NCI-H146 (cell line): ENCODE measurements at regions not wholly inside any gene's neighbourhood (a gene's known extent, or its start where the extent isn't known, plus 50 kb on each side); places are given as distances from the start of the nearest gene placed in this dataset.

Source experiments
- DNase-seq: peaks from one replicate; lab custom pipeline; 2025; lab: John Stamatoyannopoulos, UW

DNA sequence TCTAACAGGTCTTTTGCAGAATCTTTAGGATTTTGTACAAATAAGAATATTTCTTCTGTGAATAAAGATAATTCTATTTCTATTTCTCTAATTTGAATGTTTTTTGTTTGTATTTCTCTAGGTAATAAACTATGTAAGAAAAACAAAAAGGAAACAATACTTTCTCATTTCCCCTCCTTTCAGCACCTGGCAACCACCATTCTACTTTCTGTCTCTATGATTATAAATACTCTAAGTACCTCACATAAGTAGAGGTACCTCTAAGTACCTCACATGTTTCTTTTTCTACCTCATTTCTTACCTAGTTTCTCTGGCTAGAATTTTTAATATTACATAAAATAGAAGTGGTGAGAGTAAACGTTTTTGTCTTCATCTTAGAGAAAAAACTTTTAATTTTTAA, 550.0 kb downstream of the EPHA5 start:
- DNase-seq, result no peak

DNA sequence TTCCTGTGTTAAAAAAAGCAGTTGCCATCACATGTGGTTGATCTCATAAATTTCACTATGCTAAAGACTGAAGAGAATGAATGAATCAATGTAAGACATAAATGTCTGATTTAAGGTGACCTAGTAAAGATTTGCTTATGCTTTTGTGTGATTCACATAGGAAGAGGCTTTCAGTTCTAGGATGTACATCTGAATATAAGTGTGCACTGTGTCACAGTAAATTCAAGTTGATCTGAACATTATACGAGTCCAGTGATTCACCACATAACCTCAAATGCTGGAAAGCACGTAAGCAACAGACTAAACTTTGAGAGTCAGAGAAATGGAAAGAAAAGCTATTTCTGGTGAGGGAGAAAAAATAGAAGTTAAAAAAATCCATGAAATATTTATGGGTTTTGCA, 567.9 kb downstream of the EPHA5 start:
- DNase-seq, result no peak

DNA sequence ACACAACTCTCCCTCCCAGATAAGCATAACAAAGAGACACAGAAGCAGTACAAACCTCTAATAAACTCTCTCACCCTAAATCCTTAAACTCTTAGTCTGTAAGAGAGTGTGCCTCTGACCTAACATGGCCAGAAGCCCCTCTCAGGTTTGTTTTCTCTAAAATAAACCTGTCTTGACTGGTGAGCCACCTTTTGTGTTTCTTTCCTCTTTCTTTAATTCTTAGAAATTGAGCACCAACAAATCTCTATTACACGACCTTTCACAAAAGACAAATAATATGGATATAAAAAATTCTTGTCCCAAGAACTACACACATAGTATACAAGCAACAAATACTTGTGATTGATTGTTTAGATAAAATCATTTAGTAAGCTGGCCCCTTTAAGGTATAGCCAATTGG, 573.7 kb downstream of the EPHA5 start:
- DNase-seq, result no peak

DNA sequence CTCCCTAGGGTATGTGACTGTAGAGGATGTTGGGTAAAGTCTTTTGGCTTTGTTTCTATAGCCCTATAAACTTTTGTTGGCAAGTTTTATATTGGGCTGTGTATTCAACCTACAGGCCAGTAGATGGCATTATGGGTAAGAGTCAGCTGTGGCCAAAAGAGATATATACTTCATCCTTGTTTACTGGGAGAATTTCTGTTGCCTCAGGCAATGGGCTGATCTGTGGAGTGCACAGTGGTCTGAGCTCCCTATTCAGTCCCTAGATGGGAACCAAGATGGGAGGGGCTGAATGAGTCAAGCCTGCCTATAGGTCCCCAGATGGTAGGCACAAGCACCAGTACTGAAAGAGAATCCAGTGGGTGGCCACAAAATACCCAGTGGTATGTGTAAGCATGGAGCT, 580.6 kb downstream of the EPHA5 start:
- peak; percentile 25 for DNase-seq

DNA sequence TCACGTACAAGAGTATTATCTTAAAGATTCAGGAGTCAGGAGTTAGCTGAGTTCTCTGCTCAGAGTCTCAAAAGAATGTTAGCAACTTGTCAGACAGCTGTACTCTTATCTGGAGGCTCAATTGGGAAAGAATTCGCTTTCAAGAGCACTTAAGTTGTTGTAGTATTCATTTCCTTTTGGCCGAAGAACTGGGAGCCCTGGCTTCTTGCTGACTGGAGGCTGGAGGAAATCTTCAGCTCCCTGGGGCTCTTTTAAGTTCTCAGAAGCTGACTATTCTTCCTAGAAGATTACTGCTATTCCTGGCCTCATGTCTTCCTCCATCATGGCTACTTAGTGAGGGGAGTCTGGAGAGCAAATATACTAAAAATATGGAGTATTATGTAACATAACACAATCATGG, 587.2 kb downstream of the EPHA5 start:
- DNase-seq, result no peak

DNA sequence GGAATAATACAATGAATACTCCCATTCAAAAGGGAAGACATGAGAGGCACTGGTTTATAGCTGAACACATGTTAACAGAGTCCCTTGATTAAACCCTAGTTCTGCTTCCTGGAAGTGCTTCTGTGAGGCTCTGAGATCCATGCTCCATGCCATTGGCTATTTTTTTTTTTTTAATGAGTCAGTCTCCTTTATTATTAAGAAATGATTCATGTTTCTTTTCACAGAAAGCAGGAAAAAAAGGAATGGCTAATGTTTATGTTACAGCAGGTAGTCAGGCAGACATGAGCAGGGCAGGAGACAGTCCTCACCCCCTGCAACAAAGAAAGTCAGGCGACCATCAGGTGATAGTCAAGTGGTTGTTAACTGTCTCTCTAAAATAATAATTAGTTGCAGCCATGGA, 598.7 kb downstream of the EPHA5 start:
- no peak for DNase-seq

DNA sequence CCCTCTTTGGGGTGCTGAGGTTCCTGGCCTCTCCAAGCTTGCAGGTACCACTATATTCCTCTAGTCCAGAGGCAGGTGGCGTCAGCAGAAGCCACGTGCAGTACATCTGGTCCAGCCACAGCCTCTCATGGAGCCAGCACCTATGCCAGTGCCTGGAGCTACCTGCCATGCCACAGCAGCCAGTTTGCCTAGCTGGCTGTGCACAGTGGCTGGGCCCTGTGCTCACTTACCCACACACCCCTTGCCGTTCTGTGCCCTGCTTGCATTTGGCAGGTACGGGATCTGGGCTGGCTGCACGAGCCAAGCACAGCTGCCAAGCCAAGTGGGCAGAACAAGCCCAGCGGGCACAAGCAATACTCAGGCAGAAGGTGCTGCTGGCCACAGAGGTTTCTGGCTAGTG, 601.1 kb downstream of the EPHA5 start:
- no peak for DNase-seq

DNA sequence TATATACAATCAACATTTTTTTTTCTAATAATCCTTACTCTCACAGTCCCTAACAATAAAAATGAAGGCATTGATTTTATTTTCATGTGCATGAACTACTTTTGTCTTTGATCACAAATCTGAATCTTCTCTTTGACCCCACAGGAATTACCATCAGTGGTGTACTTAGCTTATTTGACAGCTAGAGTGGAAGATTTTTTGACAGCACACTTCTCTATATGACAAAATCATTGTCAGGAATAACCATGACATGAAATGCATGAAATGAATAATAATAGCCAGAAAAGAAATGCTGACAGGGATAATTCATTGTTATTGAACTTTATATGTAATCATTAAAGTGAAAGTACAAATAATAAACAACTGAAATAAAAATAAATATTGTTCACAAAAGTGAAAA, 604.2 kb downstream of the EPHA5 start:
- no peak for DNase-seq

DNA sequence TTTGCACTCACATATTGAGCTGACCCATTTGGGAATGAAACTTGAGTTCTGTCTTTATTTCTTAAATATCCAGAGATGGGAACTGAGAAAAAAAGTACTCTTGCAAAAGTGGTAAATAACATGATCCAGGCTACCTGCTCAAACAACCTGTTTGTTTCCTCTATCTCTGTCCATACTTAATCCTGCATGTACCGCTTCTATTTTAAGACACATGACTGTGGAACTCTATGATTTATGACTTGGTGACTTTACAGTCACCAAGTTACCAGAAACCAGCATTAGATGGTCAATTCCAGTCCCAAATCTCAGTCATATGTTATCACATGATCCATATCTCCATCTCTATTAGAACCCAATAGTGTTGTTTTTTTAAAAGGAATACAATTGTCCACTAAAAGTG, 606.7 kb downstream of the EPHA5 start:
- no peak for DNase-seq

DNA sequence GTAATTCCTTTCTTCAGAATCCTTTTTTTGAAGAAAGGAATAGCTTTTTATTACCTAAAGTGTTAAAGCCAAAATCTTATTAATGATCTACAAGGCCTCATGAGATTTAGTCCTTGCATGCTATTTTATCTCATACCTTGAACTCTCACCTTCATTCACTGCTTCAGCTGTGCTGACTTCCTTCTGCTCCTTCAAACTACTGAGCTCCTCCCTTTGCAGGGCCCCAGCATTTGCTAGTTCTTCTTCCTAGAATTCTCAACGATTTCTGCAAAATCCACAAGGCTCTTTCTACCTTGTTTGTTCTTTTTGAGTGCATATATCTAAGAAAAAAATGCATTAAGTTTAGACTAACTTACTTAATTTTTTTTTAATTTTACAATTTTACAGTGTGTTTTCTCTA, 619.5 kb downstream of the EPHA5 start:
- no peak for DNase-seq

DNA sequence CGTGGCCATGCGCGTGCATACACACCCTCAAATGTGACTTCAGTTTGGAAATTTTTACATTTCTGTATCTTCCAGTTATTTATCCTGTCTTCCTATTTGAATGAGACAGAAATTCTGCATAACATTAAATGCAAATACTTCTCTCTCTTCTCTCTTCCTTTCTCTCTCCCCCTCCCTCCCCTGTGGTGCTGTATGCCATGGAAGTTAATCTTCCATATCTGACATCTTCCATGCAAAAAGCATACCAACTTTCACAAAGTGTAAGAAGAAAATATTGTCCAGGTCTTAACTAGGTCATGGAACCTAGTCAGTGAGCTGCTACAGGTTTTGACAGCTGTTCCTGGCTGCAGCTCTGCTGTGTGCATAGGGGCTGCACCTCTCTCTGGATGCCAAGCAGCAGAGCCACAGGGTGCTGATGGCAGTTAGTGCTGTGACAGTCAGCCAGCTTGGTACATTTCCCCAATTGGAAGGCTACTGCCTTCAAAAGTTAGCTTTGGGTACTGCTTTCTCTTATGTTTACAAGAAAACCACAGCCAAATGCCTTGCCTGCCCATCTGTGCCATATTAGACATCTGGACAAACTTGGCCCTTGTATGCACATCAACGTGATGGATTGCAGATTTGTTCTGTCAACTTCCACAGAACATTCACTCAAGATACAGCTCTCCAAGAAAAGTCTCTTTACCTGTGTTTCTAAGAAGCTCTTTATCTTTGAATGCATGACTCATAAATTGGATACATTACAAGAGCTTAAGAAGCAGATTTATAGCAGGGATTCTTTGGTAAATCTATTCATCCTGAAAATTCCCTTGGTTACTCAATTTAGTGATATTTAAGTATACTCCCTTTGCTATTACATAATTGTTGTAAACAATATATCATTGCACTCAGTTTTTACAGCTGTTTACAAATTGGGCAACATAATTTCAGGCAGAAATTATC, 623.8 kb downstream of the EPHA5 start:
- no peak for DNase-seq

DNA sequence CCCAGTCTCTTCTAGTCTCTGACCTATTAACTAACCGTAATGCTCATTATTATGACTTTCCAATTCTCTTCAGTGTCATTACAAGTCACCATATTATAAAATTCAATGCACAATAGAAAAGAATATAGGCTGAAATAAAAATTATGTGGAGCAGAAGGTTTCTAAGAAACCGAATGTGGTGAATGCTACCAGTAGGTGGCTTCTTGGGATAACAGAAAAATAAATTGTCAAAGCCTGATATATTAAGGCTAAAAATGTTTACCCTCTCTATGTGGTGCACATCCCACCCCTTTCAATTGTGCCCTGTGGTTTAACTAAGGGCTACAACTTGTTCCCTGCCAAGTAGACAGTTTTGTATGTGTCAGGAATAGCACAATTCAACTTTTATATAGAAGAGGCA, 624.6 kb upstream of the TECRL start:
- no peak for DNase-seq

DNA sequence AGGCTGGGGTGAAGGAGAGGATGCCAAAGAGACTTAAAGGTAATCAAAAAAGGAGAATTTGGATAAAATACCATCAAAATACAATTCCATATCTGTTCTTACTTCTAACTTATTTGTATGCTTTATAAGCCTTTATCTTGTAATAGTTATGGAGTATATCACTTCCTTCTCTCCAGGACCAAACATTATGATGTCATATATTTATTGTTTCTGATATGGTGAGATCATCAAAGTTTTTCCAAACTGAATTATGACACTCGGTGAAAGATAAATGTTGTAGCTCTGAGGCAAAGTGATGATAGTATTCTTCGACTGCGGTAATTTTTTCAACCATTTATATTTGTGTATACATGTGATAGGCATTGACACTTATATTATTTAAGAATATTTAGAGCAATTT, 619.3 kb upstream of the TECRL start:
- no peak for DNase-seq

DNA sequence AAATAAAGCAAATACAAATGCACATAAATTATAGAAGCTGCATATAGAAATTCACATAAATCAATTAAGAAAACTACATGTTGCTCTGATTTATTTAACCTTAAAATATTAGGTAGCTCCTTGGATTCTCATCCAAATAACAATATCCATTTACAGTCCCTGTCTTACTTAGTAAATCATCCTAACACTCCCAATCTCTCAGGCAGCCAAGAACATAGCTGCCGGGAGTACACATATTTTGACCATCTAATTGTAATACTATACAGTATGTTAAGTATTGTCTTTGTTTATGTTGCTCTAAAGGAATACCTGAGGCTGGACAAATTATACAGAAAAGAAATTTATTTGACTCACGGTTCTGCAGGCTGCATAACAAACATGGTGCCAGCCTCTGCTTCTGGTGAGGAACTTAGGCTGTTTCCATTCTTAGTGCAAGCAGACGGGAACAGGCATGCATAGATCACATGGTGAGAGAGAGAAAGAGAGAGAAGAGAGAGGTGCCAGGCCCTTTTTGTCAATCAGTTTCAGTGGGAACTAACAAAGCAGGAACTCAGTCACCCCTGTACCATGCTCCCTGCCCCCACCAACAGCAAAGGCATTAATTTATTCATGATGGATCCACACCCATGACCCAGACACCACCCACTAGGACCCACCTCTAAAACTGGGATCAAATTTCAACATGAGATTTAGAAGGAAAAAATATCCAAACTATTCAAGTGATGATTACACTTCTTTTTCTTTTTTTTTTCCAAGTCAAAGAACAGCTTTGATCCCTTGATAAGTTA, 614.8 kb upstream of the TECRL start:
- DNase-seq, result no peak

DNA sequence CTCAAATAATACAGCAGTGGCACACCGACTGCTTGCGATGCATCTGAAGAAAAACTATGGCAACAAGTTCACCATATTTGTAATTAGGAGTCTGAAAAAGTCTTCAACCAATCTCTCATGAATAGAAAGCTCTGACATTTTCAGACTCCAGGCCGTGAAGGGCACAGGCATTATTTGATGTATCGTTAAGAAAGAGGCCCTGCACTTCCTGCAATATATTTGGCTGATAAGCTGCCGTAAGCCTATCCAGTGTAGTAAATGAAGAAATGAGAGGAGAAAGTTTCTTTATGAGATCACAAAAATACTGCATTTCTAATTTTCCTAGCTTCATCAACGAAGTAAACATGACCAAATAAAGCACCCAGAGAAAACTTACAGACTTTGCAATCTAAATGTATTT, 613.8 kb upstream of the TECRL start:
- DNase-seq, result no peak

DNA sequence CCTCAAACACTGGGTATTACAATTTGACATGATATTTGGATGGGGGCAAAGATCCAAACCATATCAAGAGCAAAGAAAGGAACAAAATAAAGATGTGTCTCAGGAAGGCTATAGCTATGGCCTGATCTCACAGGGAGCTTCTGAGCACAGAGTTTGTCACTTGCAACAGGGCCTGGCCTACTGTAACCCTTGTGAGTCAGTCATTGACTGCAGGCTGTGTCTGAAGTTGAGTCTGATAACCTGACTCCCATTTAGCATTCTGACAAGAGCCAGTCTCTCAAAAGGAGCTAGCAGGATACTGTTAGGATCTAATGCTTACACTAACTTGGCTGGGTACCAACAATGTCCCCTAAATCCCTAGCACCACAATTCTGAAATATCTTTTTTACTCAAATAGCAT, 612.5 kb upstream of the TECRL start:
- no peak for DNase-seq

DNA sequence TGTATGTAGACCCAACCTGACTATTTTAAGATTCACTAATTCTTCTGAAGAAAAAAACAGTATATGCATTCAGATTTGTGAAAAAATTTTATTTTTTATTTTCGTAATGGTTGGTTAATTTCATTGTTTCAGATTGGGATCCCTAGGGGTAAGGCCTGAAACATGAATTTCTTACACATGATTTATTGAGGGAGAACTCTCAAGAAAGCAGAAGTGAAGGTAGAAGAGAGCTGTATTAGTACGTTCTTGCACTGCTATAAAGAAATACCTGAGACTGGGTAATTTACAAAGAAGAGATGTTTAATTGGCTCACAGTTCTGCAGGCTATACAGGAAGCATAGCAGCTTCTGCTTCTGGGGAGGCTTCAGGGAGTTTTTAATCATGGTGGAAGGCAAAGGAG, 611.9 kb upstream of the TECRL start:
- DNase-seq, result no peak

DNA sequence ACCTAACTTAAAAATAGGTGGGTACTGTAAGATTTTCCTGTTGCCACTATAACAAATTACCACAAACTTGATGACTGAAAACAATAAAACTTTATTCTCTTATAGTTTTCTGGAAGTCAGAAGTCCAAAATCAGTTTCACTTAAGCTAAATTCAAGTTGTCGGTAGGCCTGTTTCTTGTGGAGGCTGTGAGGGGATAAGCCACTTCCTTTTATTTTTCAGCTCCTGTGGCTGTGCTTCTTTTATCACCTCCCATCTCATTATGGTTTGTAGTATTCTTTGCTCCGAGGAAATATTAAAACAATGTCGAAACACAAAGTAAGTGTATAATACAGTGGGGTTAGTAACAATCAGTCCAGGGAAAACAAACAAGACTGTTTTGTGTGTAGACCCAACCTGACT, 610.5 kb upstream of the TECRL start:
- no peak for DNase-seq

DNA sequence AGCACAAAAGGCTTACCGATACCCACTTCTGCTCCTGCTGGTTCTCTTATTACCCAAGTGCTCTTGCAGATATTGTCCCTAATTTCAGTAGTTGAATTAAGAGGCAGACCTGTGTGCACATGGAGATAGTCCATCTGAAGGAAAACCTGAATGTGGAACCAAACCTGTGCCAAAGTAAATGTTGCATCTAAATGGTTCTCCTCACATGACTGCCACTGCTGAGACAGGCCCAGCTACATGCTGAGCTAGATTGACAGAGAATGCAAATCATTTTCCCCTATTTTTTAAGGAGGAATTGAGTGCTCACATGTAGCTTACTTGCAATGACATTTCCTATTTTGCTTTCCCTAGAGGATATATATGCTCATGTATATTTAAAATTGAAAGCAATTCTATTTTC, 609.1 kb upstream of the TECRL start:
- no peak for DNase-seq

DNA sequence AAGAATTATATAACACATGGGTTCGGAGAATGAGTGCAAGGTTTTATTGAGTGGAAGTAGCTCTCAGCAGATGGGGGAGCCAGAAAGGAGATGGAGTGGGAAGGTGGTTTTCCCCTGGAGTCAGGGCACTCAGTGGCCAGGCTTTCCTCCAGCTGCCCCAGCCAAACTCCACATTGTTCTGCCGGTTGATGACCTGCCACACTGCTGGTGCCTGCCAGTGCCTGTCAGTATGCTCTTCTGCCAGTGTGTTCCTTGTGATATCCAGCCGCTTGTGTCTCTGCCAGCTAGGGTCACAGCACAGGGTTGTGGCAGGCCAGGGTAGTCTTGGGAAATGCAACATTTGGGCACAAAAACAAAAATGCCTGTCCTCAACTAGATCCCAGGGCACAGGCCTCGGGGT, 604.8 kb upstream of the TECRL start:
- no peak for DNase-seq

DNA sequence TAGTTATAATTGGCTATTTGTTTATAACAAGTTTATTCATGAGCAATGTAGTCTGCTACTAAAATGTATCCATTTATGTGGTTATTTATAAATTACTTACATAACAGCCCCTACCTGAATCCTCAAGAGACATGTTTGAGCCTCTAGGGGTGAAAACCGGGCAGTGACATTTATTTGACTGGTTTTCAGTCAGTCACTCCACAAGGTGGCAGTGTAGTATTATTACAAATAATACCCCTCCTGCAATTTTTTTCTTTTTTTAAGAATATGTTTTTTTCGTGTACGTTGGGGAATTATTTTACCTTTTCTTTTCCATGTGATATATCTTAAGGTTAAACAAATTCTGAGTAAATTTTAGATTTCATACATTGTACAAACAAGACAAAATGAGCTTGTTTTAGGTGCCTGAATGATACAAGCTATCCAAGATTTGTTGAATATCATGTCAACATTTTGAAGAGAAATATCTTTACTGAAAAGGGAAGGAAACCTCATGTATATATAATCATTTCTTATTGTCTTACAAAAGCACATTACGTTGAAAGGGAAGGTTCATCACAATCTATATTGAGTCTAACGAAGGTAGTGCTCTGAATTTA, 598.7 kb upstream of the TECRL start:
- peak; percentile 37 for DNase-seq

DNA sequence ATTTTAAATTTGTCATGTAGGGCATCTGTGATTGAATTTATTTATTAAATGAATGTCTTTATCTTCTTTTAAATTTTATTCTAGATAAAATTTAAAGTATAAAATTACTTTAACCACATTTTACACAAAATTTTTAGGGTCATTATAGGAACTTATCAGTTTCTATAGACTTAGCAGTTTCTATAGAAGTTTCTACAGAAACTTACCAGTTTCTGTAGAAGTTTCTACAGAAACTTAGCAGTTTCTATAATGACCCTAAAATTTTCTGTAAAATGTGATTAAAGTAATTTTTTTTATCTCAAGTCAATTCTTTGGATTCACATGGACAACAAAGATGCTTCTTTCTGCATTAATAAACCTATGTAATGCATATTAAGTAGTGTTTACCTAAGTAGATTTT, 565.9 kb upstream of the TECRL start:
- no peak for DNase-seq

DNA sequence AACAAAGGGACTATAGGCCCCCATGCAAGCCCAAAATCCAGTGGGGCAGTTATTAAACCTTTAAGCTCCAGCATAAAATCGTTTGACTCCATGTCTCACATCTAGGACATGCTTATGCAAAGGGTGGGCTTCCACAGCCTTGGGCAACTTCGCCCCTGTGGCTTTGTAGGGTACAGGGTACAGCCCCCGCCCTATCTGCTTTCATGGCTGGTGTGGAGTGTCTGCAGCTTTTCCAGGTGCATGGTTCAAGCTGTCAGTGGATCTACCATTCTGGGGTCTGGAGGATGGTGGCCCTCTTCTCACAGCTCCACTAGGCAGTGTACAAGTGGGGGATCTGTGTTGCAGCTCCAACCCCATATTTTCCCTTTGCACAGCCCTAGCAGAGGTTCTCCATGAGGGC, 559.8 kb upstream of the TECRL start:
- DNase-seq, result no peak
